Skeletal muscle tissue (tissue), 3 donors: ENCODE measurements at regions not wholly inside any gene's neighbourhood (a gene's known extent, or its start where the extent isn't known, plus 50 kb on each side); places are given as distances from the start of the nearest gene placed in this dataset.

Source experiments
- H3K27ac ChIP-seq: one replicate; pipeline ENCODE4 v1.7.0; 2013; ENCODE audit warnings: mild to moderate bottlenecking, low read depth, low read length, inconsistent platforms
- H3K27me3 ChIP-seq, 3 donors: one replicate each; pipeline ENCODE4 v1.7.0; 2013; ENCODE audit warnings: low read length in 3 of 3; ENCODE audit not compliant: control insufficient read depth in 3 of 3, insufficient read depth in 3 of 3
- H3K36me3 ChIP-seq, 3 donors: one replicate each; pipeline ENCODE4 v1.7.0; 2013; ENCODE audit warnings: low read length in 3 of 3; ENCODE audit not compliant: control insufficient read depth in 3 of 3, insufficient read depth in 3 of 3
- H3K4me1 ChIP-seq, 3 donors: one replicate each; pipeline ENCODE4 v1.7.0; 2013; ENCODE audit warnings: low read length in 3 of 3, mild to moderate bottlenecking in 3 of 3; ENCODE audit not compliant: control insufficient read depth in 3 of 3, insufficient read depth in 3 of 3
- H3K4me3 ChIP-seq, 3 donors: one replicate each; pipeline ENCODE4 v1.7.0; 2013; ENCODE audit warnings: low read length in 3 of 3
- H3K9ac ChIP-seq, 3 donors: one replicate each; pipeline ENCODE4 v1.7.0; 2013; ENCODE audit warnings: low read length in 3 of 3, mild to moderate bottlenecking in 3 of 3, moderate library complexity in 2 of 3, low read depth in 1 of 3
- H3K9me3 ChIP-seq, 3 donors: one replicate each; pipeline ENCODE4 v1.7.0; 2013; ENCODE audit warnings: low read length in 3 of 3; ENCODE audit not compliant: control insufficient read depth in 3 of 3
- donor health status: Osteomylitis.

GRCh38 chr2:11065833-11066485 lies 89.3 kb upstream of the SLC66A3 start:
- Histone ChIP-seq H3K36me3 (no peaks in the 10 kb centered on the region), H3K27me3 (peaks cover 0 to 25% (median 7%) of the 10 kb centered on the region in 3 donors), H3K4me3 (no peak overlapping the region), H3K4me1 (no peaks in the 10 kb centered on the region), H3K9ac (no peak overlapping the region), H3K9me3 (peaks cover 0 to 4% (median 0%) of the 10 kb centered on the region in 3 donors), H3K27ac (no peak overlapping the region)

GRCh38 chr2:11067221-11068078 lies 87.8 kb upstream of the SLC66A3 start:
- peaks cover 0 to 28% (median 7%) of the 10 kb centered on the region in 3 donors for H3K27me3 ChIP-seq
- no peaks in the 10 kb centered on the region for H3K9me3 ChIP-seq
- H3K4me1 ChIP-seq: no peaks in the 10 kb centered on the region
- H3K9ac ChIP-seq: no peak overlapping the region
- H3K4me3 ChIP-seq: no peak overlapping the region
- H3K27ac ChIP-seq: no peak overlapping the region
- no peaks in the 10 kb centered on the region for H3K36me3 ChIP-seq

GRCh38 chr2:11068079-11068741 lies 87.1 kb upstream of the SLC66A3 start:
- H3K4me1 ChIP-seq: no peaks in the 10 kb centered on the region
- H3K27me3 ChIP-seq: peaks cover 0 to 28% (median 11%) of the 10 kb centered on the region in 3 donors
- H3K4me3 ChIP-seq: no peak overlapping the region
- no peaks in the 10 kb centered on the region for H3K9me3 ChIP-seq
- no peak overlapping the region for H3K27ac ChIP-seq
- no peaks in the 10 kb centered on the region for H3K36me3 ChIP-seq
- H3K9ac ChIP-seq: no peak overlapping the region

- no peak overlapping the region for H3K9ac ChIP-seq
- H3K4me3 ChIP-seq: no peak overlapping the region
- H3K27ac ChIP-seq: no peak overlapping the region
- H3K27me3 ChIP-seq: peaks cover 0 to 28% (median 12%) of the 10 kb centered on the region in 3 donors
- H3K4me1 ChIP-seq: no peaks in the 10 kb centered on the region
- H3K9me3 ChIP-seq: no peaks in the 10 kb centered on the region
- no peaks in the 10 kb centered on the region for H3K36me3 ChIP-seq
Measured at GRCh38 chr2:11068856-11069526, 86.3 kb upstream of the SLC66A3 start.

- Histone ChIP-seq H3K27me3 (peaks cover 0 to 30% (median 12%) of the 10 kb centered on the region in 3 donors), H3K4me3 (no peak overlapping the region), H3K27ac (no peak overlapping the region), H3K9ac (no peak overlapping the region), H3K4me1 (no peaks in the 10 kb centered on the region), H3K36me3 (no peaks in the 10 kb centered on the region), H3K9me3 (no peaks in the 10 kb centered on the region)
Measured at GRCh38 chr2:11069566-11070185, 85.6 kb upstream of the SLC66A3 start.

GRCh38 chr2:11071211-11071610 lies 84.1 kb upstream of the SLC66A3 start:
- no peak overlapping the region for H3K27ac ChIP-seq
- peaks cover 0 to 26% (median 8%) of the 10 kb centered on the region in 3 donors for H3K27me3 ChIP-seq
- no peaks in the 10 kb centered on the region for H3K36me3 ChIP-seq

GRCh38 chr2:11071939-11072338 lies 83.3 kb upstream of the SLC66A3 start:
- Histone ChIP-seq H3K27ac (no peak overlapping the region), H3K9me3 (no peaks in the 10 kb centered on the region), H3K4me1 (no peaks in the 10 kb centered on the region), H3K9ac (no peak overlapping the region), H3K4me3 (no peak overlapping the region), H3K27me3 (peaks cover 0 to 26% (median 8%) of the 10 kb centered on the region in 3 donors), H3K36me3 (no peaks in the 10 kb centered on the region)

More at GRCh38 chr2:11071211-11071610, 84.1 kb upstream of the SLC66A3 start:
- H3K9me3 ChIP-seq: no peaks in the 10 kb centered on the region
- no peaks in the 10 kb centered on the region for H3K4me1 ChIP-seq
- H3K9ac ChIP-seq: no peak overlapping the region
- no peak overlapping the region for H3K4me3 ChIP-seq

- Histone ChIP-seq H3K36me3 (no peaks in the 10 kb centered on the region), H3K27me3 (peaks cover 0 to 21% (median 7%) of the 10 kb centered on the region in 3 donors), H3K9me3 (no peaks in the 10 kb centered on the region), H3K27ac (no peak overlapping the region), H3K9ac (no peak overlapping the region), H3K4me1 (no peaks in the 10 kb centered on the region), H3K4me3 (no peak overlapping the region)
Measured at GRCh38 chr2:11072550-11072949, 82.7 kb upstream of the SLC66A3 start.

GRCh38 chr2:11073251-11073650 lies 82.0 kb upstream of the SLC66A3 start:
- H3K9me3 ChIP-seq: peaks cover 0 to 2% (median 0%) of the 10 kb centered on the region in 3 donors
- H3K9ac ChIP-seq: no peak overlapping the region
- H3K27me3 ChIP-seq: peaks cover 0 to 16% (median 9%) of the 10 kb centered on the region in 3 donors

More at GRCh38 chr2:11073251-11073650, 82.0 kb upstream of the SLC66A3 start:
- H3K4me3 ChIP-seq: no peak overlapping the region
- no peaks in the 10 kb centered on the region for H3K4me1 ChIP-seq
- H3K36me3 ChIP-seq: no peaks in the 10 kb centered on the region
- H3K27ac ChIP-seq: no peak overlapping the region
